ENCODE measurements at regions not wholly inside any gene's neighbourhood (a gene's known extent, or its start where the extent isn't known, plus 50 kb on each side); places are given as distances from the start of the nearest gene placed in this dataset.
"Not testable (repeated sequence)": the region's sequence is repeated elsewhere in the genome, so short reads cannot be mapped to it uniquely, and the experiment has no call there.

- DNase-seq: no peak
These were observed 356.2 kb downstream of the TMEM121 start for GRCh38 chr14:105882626-105883025.

GRCh38 chr14:105883066-105884005 lies 357.0 kb downstream of the TMEM121 start:
- DNase-seq: no peak

GRCh38 chr14:105884192-105884807 lies 357.9 kb downstream of the TMEM121 start:
- not testable (repeated sequence) for DNase-seq

- no peak for DNase-seq
These were observed 358.5 kb downstream of the TMEM121 start for GRCh38 chr14:105884808-105885281.

GRCh38 chr14:105885561-105886320 lies 359.4 kb downstream of the TMEM121 start:
- DNase-seq: no peak

- DNase-seq: not testable (repeated sequence)
These were observed 360.4 kb downstream of the TMEM121 start for GRCh38 chr14:105886791-105887191.

- no peak for DNase-seq
These were observed 361.3 kb downstream of the TMEM121 start for GRCh38 chr14:105887692-105888091.

GRCh38 chr14:105888151-105888550 lies 361.8 kb downstream of the TMEM121 start:
- no peak for DNase-seq

- no peak for DNase-seq
These were observed 362.6 kb downstream of the TMEM121 start for GRCh38 chr14:105888784-105889665.

- DNase-seq: no peak
These were observed 363.5 kb downstream of the TMEM121 start for GRCh38 chr14:105889666-105890473.

- no peak for DNase-seq
These were observed 364.3 kb downstream of the TMEM121 start for GRCh38 chr14:105890474-105891220.

- DNase-seq: no peak
These were observed 364.8 kb downstream of the TMEM121 start for GRCh38 chr14:105891221-105891602.

- DNase-seq: no peak
These were observed 365.5 kb downstream of the TMEM121 start for GRCh38 chr14:105891631-105892452.

- DNase-seq: not testable (repeated sequence)
These were observed 366.4 kb downstream of the TMEM121 start for GRCh38 chr14:105892453-105893441.

GRCh38 chr14:105893686-105894085 lies 367.3 kb downstream of the TMEM121 start:
- not testable (repeated sequence) for DNase-seq

GRCh38 chr14:105894125-105894977 lies 368.0 kb downstream of the TMEM121 start:
- no peak for DNase-seq
